GM12878 (cell line): ENCODE measurements at regions not wholly inside any gene's neighbourhood (a gene's known extent, or its start where the extent isn't known, plus 50 kb on each side); places are given as distances from the start of the nearest gene placed in this dataset.

Experiments used
- ATAC-seq: fragments of 200-7000 bp; cut with Tn5 transposase; 3 replicates; pipeline ENCODE4 v1.9.1; 2020; ENCODE audit warnings: mild to moderate bottlenecking, moderate library complexity
- BruUV-seq: library from RNA; stranded (reverse); fragments of 400-500 nt; replicated peaks from 2 replicates; lab custom pipeline; 2021; lab: Mats Ljungman, UMichigan
- CTCF ChIA-PET: fragments of 300-600 bp; sonication (Branson Sonifier 250); formaldehyde crosslinking; extraction: SDS; loops from one replicate; lab custom pipeline; 2021; ENCODE audit warnings: inconsistent platforms; lab: Yijun Ruan, JAX
- POLR2A ChIA-PET: fragments of 350-600 bp; formaldehyde crosslinking; extraction: SDS; loops from one replicate; lab custom pipeline; 2021; ENCODE audit warnings: inconsistent platforms; lab: Charles Lee
- RAD21 ChIA-PET: fragments of 300-600 bp; sonication (Branson Sonifier 250); formaldehyde crosslinking; loops from one replicate; lab custom pipeline; 2023; ENCODE audit warnings: antibody characterized with exemption; ENCODE audit not compliant: unreplicated experiment; lab: Charles Lee
- SMC1A ChIA-PET: fragments of 300-600 bp; sonication (Branson Sonifier 250); formaldehyde crosslinking; loops from one replicate; lab custom pipeline; 2023; ENCODE audit not compliant: unreplicated experiment, uncharacterized antibody; lab: Charles Lee
- DNase-seq: peaks from one replicate; pipeline ENCODE4 v3.0.0-alpha.2; 2011; ENCODE audit warnings: low read depth, low spot score
- FAIRE-seq: peaks from 3 replicates; lab custom pipeline; 2011; peaks lifted over from hg19 to GRCh38; lab: Jason Lieb, UNC
- H2AFZ ChIP-seq: 2 replicates; pipeline ENCODE4 v1.6.0; 2011; ENCODE audit warnings: low read depth, low read length, control low read depth; ENCODE audit not compliant: control insufficient read depth
- H3K27ac ChIP-seq: 2 replicates; pipeline ENCODE4 v1.5.1; 2011; ENCODE audit warnings: control low read depth; ENCODE audit not compliant: control insufficient read depth, insufficient read depth
- H3K27me3 ChIP-seq, 2 experiments: replicated peaks in 1 of 2; 2 replicates each; pipeline versions ENCODE4 v1.6.0 to v1.6.1; 2011; ENCODE audit warnings: low read length in 1 of 2; ENCODE audit not compliant: control insufficient read depth in 2 of 2, insufficient read depth in 2 of 2
- H3K36me3 ChIP-seq, 2 experiments: 2 replicates each; pipeline ENCODE4 v1.5.1; 2011; ENCODE audit warnings: low read length in 1 of 2; ENCODE audit not compliant: control insufficient read depth in 2 of 2, insufficient read depth in 2 of 2
- H3K4me1 ChIP-seq: 2 replicates; pipeline ENCODE4 v1.6.1; 2011; ENCODE audit warnings: mild to moderate bottlenecking, low read length, moderate library complexity, mixed read lengths; ENCODE audit not compliant: control insufficient read depth, insufficient read depth
- H3K4me2 ChIP-seq: 2 replicates; pipeline ENCODE4 v1.6.0; 2011; ENCODE audit warnings: control low read depth; ENCODE audit not compliant: control insufficient read depth, insufficient read depth
- H3K4me3 ChIP-seq: fragments of 200-600 bp; sonication (generic); 2 replicates; pipeline ENCODE4 v1.5.1; 2016
- H3K79me2 ChIP-seq: 2 replicates; pipeline ENCODE4 v1.6.0; 2011; ENCODE audit warnings: low read length; ENCODE audit not compliant: control insufficient read depth, insufficient read depth
- H3K9ac ChIP-seq: 2 replicates; pipeline ENCODE4 v1.8.0; 2011; ENCODE audit warnings: low read length, control low read depth, mixed read lengths; ENCODE audit not compliant: control insufficient read depth, insufficient read depth
- H3K9me3 ChIP-seq: replicated peaks from 3 replicates; pipeline ENCODE4 v1.5.1; 2011; ENCODE audit warnings: mild to moderate bottlenecking, low read length; ENCODE audit not compliant: control insufficient read depth, insufficient read depth
- H4K20me1 ChIP-seq: 2 replicates; pipeline ENCODE4 v1.6.0; 2011; ENCODE audit not compliant: control insufficient read depth, insufficient read depth
- CREM ChIP-seq: IDR thresholded peaks from 2 replicates; pipeline ENCODE4 v1.6.1; 2014; ENCODE audit warnings: antibody characterized with exemption, low read depth
- DPF2 ChIP-seq: fragments of 450-650 bp; IDR thresholded peaks from 2 replicates; pipeline ENCODE4 v1.6.1; 2017; ENCODE audit warnings: mild to moderate bottlenecking
- FOXK2 ChIP-seq: fragments of 450-650 bp; IDR thresholded peaks from 2 replicates; pipeline ENCODE4 v1.6.1; 2017; ENCODE audit warnings: mild to moderate bottlenecking, moderate library complexity
- KDM1A ChIP-seq: fragments of 200-600 bp; sonication (generic); IDR thresholded peaks from 2 replicates; pipeline ENCODE4 v1.6.1; 2016; ENCODE audit warnings: borderline replicate concordance
- KLF5 ChIP-seq: fragments of 450-650 bp; IDR thresholded peaks from 2 replicates; pipeline ENCODE4 v1.6.1; 2014; ENCODE audit warnings: mild to moderate bottlenecking; ENCODE audit not compliant: partially characterized antibody
- POLR2AphosphoS2 ChIP-seq: IDR thresholded peaks from 2 replicates; pipeline ENCODE4 v1.6.1; 2011; ENCODE audit warnings: low read depth, mild to moderate bottlenecking, low read length, improper control_type of control experiment, moderate library complexity
- POLR2AphosphoS5 ChIP-seq: IDR thresholded peaks from 2 replicates; pipeline ENCODE4 v1.6.1; 2011; ENCODE audit warnings: mild to moderate bottlenecking, low read length, inconsistent platforms
- RCOR1 ChIP-seq: conservative IDR thresholded peaks from 2 replicates; pipeline ENCODE4 v1.6.1; 2012; ENCODE audit warnings: low read depth, low read length, improper control_type of control experiment
- RELA ChIP-seq: fragments of 450-650 bp; IDR thresholded peaks from 2 replicates; pipeline ENCODE4 v1.8.0; 2014; ENCODE audit warnings: borderline replicate concordance; ENCODE audit not compliant: partially characterized antibody
- RUNX3 ChIP-seq: IDR thresholded peaks from 2 replicates; pipeline ENCODE4 v1.6.1; 2012; ENCODE audit warnings: low read length, inconsistent platforms
- SIX5 ChIP-seq: IDR thresholded peaks from 2 replicates; pipeline ENCODE4 v1.6.1; 2011; ENCODE audit warnings: mild to moderate bottlenecking, low read depth, low read length, moderate library complexity; ENCODE audit not compliant: severe bottlenecking
- SMAD5 ChIP-seq: IDR thresholded peaks from 2 replicates; pipeline ENCODE4 v1.6.1; 2016; ENCODE audit warnings: antibody characterized with exemption, low read depth
- SP1 ChIP-seq: IDR thresholded peaks from one replicate; pipeline ENCODE4 v1.6.1; 2011; ENCODE audit warnings: low read depth, low read length
- SREBF2 ChIP-seq: IDR thresholded peaks from 2 replicates; pipeline ENCODE4 v1.6.1; 2012; ENCODE audit warnings: mild to moderate bottlenecking, low read length
- STAT3 ChIP-seq: IDR thresholded peaks from 2 replicates; pipeline ENCODE4 v1.6.1; 2011; ENCODE audit warnings: low read depth, low read length, improper control_type of control experiment
- TAF1 ChIP-seq: IDR thresholded peaks from 2 replicates; pipeline ENCODE4 v1.6.1; 2011; ENCODE audit warnings: mild to moderate bottlenecking, low read depth, low read length, borderline replicate concordance
- TARDBP ChIP-seq: IDR thresholded peaks from 2 replicates; pipeline ENCODE4 v1.6.1; 2016; ENCODE audit warnings: borderline replicate concordance
- ZBED1 ChIP-seq: IDR thresholded peaks from 2 replicates; pipeline ENCODE4 v1.6.1; 2016; ENCODE audit warnings: borderline replicate concordance
- WGBS: methylation state at CpG from one replicate; pipeline ENCODE4 v1.1.6; 2016; ENCODE audit warnings: low lambda C conversion rate; ENCODE audit not compliant: insufficient replicate concordance, insufficient coverage; ENCODE audit errors: missing lambda C conversion rate; 5-methylcytosine and 5-hydroxymethylcytosine counted together
- in situ Hi-C: fragments of 300-500 bp; cut with MboI; formaldehyde crosslinking; loops from 9 replicates; pipeline ENCODE4 v1.14.3; 2018; ENCODE audit warnings: mixed read lengths
- intact Hi-C: fragments of 100-400 bp; cut with micrococcal nuclease; formaldehyde crosslinking; loops from one replicate; pipeline ENCODE4 v1.14.2; 2022; ENCODE audit not compliant: unreplicated experiment
- TF ChIP-seq, protein P1 (sequence below): IDR thresholded peaks from 2 replicates; pipeline ENCODE4 v1.6.1; 2011; ENCODE audit warnings: low read depth, mild to moderate bottlenecking, low read length, moderate library complexity, borderline replicate concordance; ENCODE audit errors: extremely low read depth
- TF ChIP-seq, protein P2 (sequence below): fragments of 450-650 bp; IDR thresholded peaks from 2 replicates; pipeline ENCODE4 v1.6.1; 2014; ENCODE audit warnings: mild to moderate bottlenecking
- TF ChIP-seq, protein P3 (sequence below): fragments of 450-650 bp; IDR thresholded peaks from 2 replicates; pipeline ENCODE4 v1.6.1; 2017; ENCODE audit warnings: borderline replicate concordance

DNA sequence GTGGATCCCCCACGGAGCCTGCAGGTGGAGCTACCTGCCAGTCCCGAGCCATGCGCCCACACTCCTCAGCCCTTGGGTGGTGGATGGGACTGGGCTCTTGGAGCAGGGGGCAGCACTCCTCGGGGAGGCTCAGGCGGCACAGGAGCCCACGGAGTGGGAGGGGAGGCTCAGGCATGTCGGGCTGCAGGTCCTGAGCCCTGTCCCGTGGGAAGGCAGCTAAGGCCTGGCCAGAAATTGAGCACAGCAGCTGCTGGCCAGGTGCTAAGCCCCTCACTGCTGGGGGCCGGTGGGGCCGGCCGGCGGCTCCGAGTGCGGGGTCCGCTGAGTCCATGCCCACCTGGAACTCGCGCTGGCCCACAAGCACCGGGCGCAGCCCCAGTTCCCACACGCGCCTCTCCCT, 91.7 kb upstream of the ACVR1 start:
- DNase-seq (no peak), FAIRE-seq (no peak)
- H3K79me2 ChIP-seq = no peaks in the 10 kb centered on the region
- RAD21 ChIA-PET = no interaction called here
- no peak overlapping the region for H3K27ac ChIP-seq
- H3K36me3 ChIP-seq = no peaks in the 10 kb centered on the region
- in situ Hi-C loops = no loop called here
- no TSS peak for BruUV-seq
- no peak for TF ChIP-seq SMAD5
- no peak for TF ChIP-seq KLF5
- TF ChIP-seq TARDBP = no peak
- TF ChIP-seq SIX5 = no peak
- TF ChIP-seq SP1 = no peak
- TF ChIP-seq RCOR1 = no peak
- TF ChIP-seq SREBF2 = no peak
- no peak for TF ChIP-seq POLR2AphosphoS5
- TF ChIP-seq KDM1A = no peak
- TF ChIP-seq RUNX3 = no peak
- TF ChIP-seq ZBED1 = no peak
- TF ChIP-seq TAF1 = no peak
- TF ChIP-seq, all 136 proteins: peak for 0
- H3K4me1 ChIP-seq = no peaks in the 10 kb centered on the region
- ChIA-PET POLR2A (no interaction called here), SMC1A (no interaction called here), CTCF (no interaction called here)
- H3K4me2 ChIP-seq = no peak overlapping the region
- H4K20me1 ChIP-seq = no peaks in the 10 kb centered on the region
- H3K9ac ChIP-seq = no peak overlapping the region
- WGBS = 71% methylated on average over 16 of the region's 21 CpGs
- ATAC-seq = no peak
- intact Hi-C loops = no loop called here
- no peaks in the 10 kb centered on the region for H3K27me3 ChIP-seq
- H2AFZ ChIP-seq = no peak overlapping the region
- no peaks in the 10 kb centered on the region for H3K9me3 ChIP-seq
- no peak overlapping the region for H3K4me3 ChIP-seq

DNA sequence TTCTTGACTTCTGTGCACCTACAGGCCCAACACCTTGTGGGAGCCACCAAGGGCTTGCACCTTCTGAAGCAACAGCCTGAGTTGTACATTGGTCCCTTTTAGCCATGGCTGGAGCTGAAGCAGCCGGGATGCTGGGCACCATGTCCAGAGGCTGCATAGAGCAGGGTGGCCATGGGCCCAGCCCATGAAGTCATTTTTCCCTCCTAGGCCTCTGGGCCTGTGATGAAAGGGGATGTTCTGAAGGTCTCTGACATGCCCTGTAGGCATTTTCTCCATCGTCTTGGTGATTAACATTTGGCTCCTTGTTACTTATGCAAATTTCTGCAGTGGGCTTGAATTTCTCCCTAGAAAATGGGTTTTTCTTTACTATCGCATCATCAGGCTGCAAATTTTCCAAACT, 83.1 kb upstream of the ACVR1 start:
- intact Hi-C loops (no loop called here), in situ Hi-C loops (no loop called here)
- ChIA-PET CTCF (no interaction called here), POLR2A (no interaction called here), SMC1A (no interaction called here), RAD21 (no interaction called here)
- DNase-seq (no peak), FAIRE-seq (no peak), ATAC-seq (no peak)
- BruUV-seq = no TSS peak
- no peaks in the 10 kb centered on the region for H4K20me1 ChIP-seq
- H3K27ac ChIP-seq = no peak overlapping the region
- no peaks in the 10 kb centered on the region for H3K27me3 ChIP-seq
- H3K36me3 ChIP-seq = no peaks in the 10 kb centered on the region
- H3K4me1 ChIP-seq = no peaks in the 10 kb centered on the region
- no peak overlapping the region for H3K4me3 ChIP-seq
- H3K9ac ChIP-seq = no peak overlapping the region
- H2AFZ ChIP-seq = no peak overlapping the region
- WGBS = 15% methylated on average over 3 of the region's 3 CpGs
- no peak overlapping the region for H3K4me2 ChIP-seq
- H3K79me2 ChIP-seq = no peaks in the 10 kb centered on the region
- no peaks in the 10 kb centered on the region; the same call in 1 of the 3 replicates for H3K9me3 ChIP-seq
- TF ChIP-seq FOXK2 (no peak), RELA (no peak), DPF2 (no peak), STAT3 (no peak), POLR2AphosphoS2 (no peak), CREM (no peak)
- TF ChIP-seq, protein P1, sequence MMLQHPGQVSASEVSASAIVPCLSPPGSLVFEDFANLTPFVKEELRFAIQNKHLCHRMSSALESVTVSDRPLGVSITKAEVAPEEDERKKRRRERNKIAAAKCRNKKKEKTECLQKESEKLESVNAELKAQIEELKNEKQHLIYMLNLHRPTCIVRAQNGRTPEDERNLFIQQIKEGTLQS = no peak
- TF ChIP-seq, protein P2, sequence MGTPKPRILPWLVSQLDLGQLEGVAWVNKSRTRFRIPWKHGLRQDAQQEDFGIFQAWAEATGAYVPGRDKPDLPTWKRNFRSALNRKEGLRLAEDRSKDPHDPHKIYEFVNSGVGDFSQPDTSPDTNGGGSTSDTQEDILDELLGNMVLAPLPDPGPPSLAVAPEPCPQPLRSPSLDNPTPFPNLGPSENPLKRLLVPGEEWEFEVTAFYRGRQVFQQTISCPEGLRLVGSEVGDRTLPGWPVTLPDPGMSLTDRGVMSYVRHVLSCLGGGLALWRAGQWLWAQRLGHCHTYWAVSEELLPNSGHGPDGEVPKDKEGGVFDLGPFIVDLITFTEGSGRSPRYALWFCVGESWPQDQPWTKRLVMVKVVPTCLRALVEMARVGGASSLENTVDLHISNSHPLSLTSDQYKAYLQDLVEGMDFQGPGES = no peak
- TF ChIP-seq, protein P3, sequence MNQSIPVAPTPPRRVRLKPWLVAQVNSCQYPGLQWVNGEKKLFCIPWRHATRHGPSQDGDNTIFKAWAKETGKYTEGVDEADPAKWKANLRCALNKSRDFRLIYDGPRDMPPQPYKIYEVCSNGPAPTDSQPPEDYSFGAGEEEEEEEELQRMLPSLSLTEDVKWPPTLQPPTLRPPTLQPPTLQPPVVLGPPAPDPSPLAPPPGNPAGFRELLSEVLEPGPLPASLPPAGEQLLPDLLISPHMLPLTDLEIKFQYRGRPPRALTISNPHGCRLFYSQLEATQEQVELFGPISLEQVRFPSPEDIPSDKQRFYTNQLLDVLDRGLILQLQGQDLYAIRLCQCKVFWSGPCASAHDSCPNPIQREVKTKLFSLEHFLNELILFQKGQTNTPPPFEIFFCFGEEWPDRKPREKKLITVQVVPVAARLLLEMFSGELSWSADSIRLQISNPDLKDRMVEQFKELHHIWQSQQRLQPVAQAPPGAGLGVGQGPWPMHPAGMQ = no peak
